ENCODE measurements at regions not wholly inside any gene's neighbourhood (a gene's known extent, or its start where the extent isn't known, plus 50 kb on each side); places are given as distances from the start of the nearest gene placed in this dataset.

GRCh38 chr4:162659716-162660115, 495.9 kb upstream of the FSTL5 start:
- no peak for TF ChIP-seq SIN3A (IDR thresholded peaks at IDR 0.05; ENCODE audit: borderline replicate concordance, insufficient read depth, low read depth, low read length)
- no peak for TF ChIP-seq CTCF (IDR thresholded peaks at IDR 0.05)
- TF ChIP-seq POLR2AphosphoS5 (IDR thresholded peaks at IDR 0.05; ENCODE audit: low read depth, low read length): no peak
- TF ChIP-seq REST (IDR thresholded peaks at IDR 0.05; ENCODE audit: insufficient read depth in 1 of 2, low read depth in 2 of 2, low read length in 1 of 2): no peak
- no peak for TF ChIP-seq TCF7L2 (IDR thresholded peaks at IDR 0.05; ENCODE audit: low read depth, low read length)

Data from Panc1 (cell line).